PC-3 (cell line): ENCODE measurements at regions not wholly inside any gene's neighbourhood (a gene's known extent, or its start where the extent isn't known, plus 50 kb on each side); places are given as distances from the start of the nearest gene placed in this dataset.

ENCODE experiments used
- ATAC-seq: fragments of 200-7000 bp; cut with Tn5 transposase; 2 replicates; pipeline ENCODE4 v1.9.1; 2020; ENCODE audit warnings: mild to moderate bottlenecking, moderate library complexity
- BruUV-seq: library from RNA; stranded (reverse); fragments of 400-500 nt; replicated peaks from 2 replicates; lab custom pipeline; 2021; lab: Mats Ljungman, UMichigan
- CTCF ChIA-PET: fragments of 300-600 bp; sonication (Branson Sonifier 250); formaldehyde crosslinking; loops from one replicate; lab custom pipeline; 2022; ENCODE audit warnings: antibody characterized with exemption; lab: Charles Lee
- POLR2A ChIA-PET: fragments of 300-600 bp; sonication (Branson Sonifier 250); formaldehyde crosslinking; loops from one replicate; lab custom pipeline; 2022; ENCODE audit warnings: antibody characterized with exemption; ENCODE audit not compliant: unreplicated experiment; lab: Charles Lee
- DNase-seq: peaks from one replicate; pipeline ENCODE4 v3.0.0-alpha.2; 2015
- H2AFZ ChIP-seq: fragments of 300-600 bp; sonication (generic); 2 replicates; pipeline ENCODE4 v1.6.0; 2016; ENCODE audit warnings: antibody characterized with exemption, low read length
- H3F3A ChIP-seq: fragments of 300-600 bp; sonication (generic); one replicate; pipeline ENCODE4 v1.6.0; 2017; ENCODE audit warnings: antibody characterized with exemption, low read length, control low read depth, mild to moderate bottlenecking; ENCODE audit not compliant: unreplicated experiment
- H3K27ac ChIP-seq: fragments of 300-600 bp; sonication (generic); 2 replicates; pipeline ENCODE4 v1.5.1; 2016; ENCODE audit warnings: mild to moderate bottlenecking, low read length
- H3K27me3 ChIP-seq: fragments of 300-600 bp; sonication (generic); 2 replicates; pipeline ENCODE4 v1.6.1; 2016; ENCODE audit warnings: low read length, mixed read lengths
- H3K36me3 ChIP-seq: fragments of 300-600 bp; sonication (generic); 2 replicates; pipeline ENCODE4 v1.6.1; 2016; ENCODE audit warnings: low read depth, mixed run types, low read length, mixed read lengths
- H3K4me1 ChIP-seq: fragments of 300-600 bp; sonication (generic); 2 replicates; pipeline ENCODE4 v1.5.1; 2016; ENCODE audit warnings: low read length; ENCODE audit not compliant: insufficient read depth
- H3K4me2 ChIP-seq: fragments of 300-600 bp; sonication (generic); 2 replicates; pipeline ENCODE4 v1.6.0; 2016; ENCODE audit warnings: low read length
- H3K4me3 ChIP-seq: fragments of 300-600 bp; sonication (generic); 2 replicates; pipeline ENCODE4 v1.5.1; 2016; ENCODE audit warnings: mild to moderate bottlenecking, low read length, mixed read lengths
- H3K79me2 ChIP-seq: fragments of 300-600 bp; sonication (generic); 2 replicates; pipeline ENCODE4 v1.6.1; 2017; ENCODE audit warnings: low read length, mixed read lengths
- H3K9ac ChIP-seq: fragments of 300-600 bp; sonication (generic); 2 replicates; pipeline ENCODE4 v1.6.0; 2016; ENCODE audit warnings: mild to moderate bottlenecking, low read length
- H3K9me2 ChIP-seq: fragments of 300-600 bp; sonication (generic); replicated peaks from 2 replicates; pipeline ENCODE4 v1.6.1; 2016; ENCODE audit warnings: mixed run types, low read length, mixed read lengths
- H3K9me3 ChIP-seq: fragments of 300-600 bp; sonication (generic); 2 replicates; pipeline ENCODE4 v1.6.1; 2016; ENCODE audit warnings: low read length, mixed read lengths
- H4K20me1 ChIP-seq: fragments of 300-600 bp; sonication (generic); 2 replicates; pipeline ENCODE4 v1.6.1; 2016; ENCODE audit warnings: low read length, mixed read lengths
- CTCF ChIP-seq: fragments of 300-600 bp; sonication (generic); conservative IDR thresholded peaks from 2 replicates; pipeline ENCODE4 v1.5.1; 2017; ENCODE audit warnings: antibody characterized with exemption, low read depth, mild to moderate bottlenecking, low read length
- EZH2 ChIP-seq: fragments of 300-600 bp; sonication (generic); IDR thresholded peaks from one replicate; pipeline ENCODE4 v1.6.1; 2017; ENCODE audit warnings: antibody characterized with exemption, mild to moderate bottlenecking, low read length; ENCODE audit not compliant: unreplicated experiment
- EZH2phosphoT487 ChIP-seq: fragments of 300-600 bp; sonication (generic); IDR thresholded peaks from 2 replicates; pipeline ENCODE4 v1.6.1; 2018; ENCODE audit warnings: mild to moderate bottlenecking, antibody characterized with exemption, low read length, borderline replicate concordance
- intact Hi-C: fragments of 100-400 bp; cut with micrococcal nuclease; formaldehyde crosslinking; loops from 2 replicates; pipeline ENCODE4 v1.9.0; 2023

GRCh38 chr18:75574187-75574586, 146.7 kb upstream of the SMIM21 start:
- no peaks in the 10 kb centered on the region for H3K79me2 ChIP-seq
- H3K4me3 ChIP-seq = no peak overlapping the region
- no peak for TF ChIP-seq CTCF
- TF ChIP-seq EZH2 = no peak
- TF ChIP-seq EZH2phosphoT487 = no peak
- H3K9me2 ChIP-seq = no peaks in the 10 kb centered on the region
- intact Hi-C loops = no loop called here
- no peak overlapping the region for H3K27ac ChIP-seq
- peaks cover 41% of the 10 kb centered on the region for H3K27me3 ChIP-seq
- no peak overlapping the region for H3K9ac ChIP-seq
- H2AFZ ChIP-seq = no peak overlapping the region
- ChIA-PET CTCF (no interaction called here), POLR2A (no interaction called here)
- H3K4me2 ChIP-seq = no peak overlapping the region
- H3K36me3 ChIP-seq = no peaks in the 10 kb centered on the region
- BruUV-seq = no TSS peak
- no peaks in the 10 kb centered on the region for H3K4me1 ChIP-seq
- no peaks in the 10 kb centered on the region for H3K9me3 ChIP-seq
- H4K20me1 ChIP-seq = no peaks in the 10 kb centered on the region
- ATAC-seq (no peak), DNase-seq (no peak)
- no peaks in the 10 kb centered on the region for H3F3A ChIP-seq

GRCh38 chr18:75563150-75563549, 135.6 kb upstream of the SMIM21 start:
- CTCF ChIA-PET = no interaction called here
- Histone ChIP-seq H3K9me3 (no peaks in the 10 kb centered on the region), H3K4me3 (no peak overlapping the region), H3K4me1 (no peaks in the 10 kb centered on the region), H4K20me1 (no peaks in the 10 kb centered on the region), H3F3A (no peaks in the 10 kb centered on the region), H3K79me2 (no peaks in the 10 kb centered on the region), H3K4me2 (no peak overlapping the region), H2AFZ (no peak overlapping the region), H3K9me2 (no peaks in the 10 kb centered on the region), H3K27me3 (peaks cover 75% of the 10 kb centered on the region), H3K36me3 (no peaks in the 10 kb centered on the region), H3K27ac (no peak overlapping the region), H3K9ac (no peak overlapping the region)
- TF ChIP-seq EZH2phosphoT487 = no peak
- no peak for TF ChIP-seq EZH2
- TF ChIP-seq CTCF = no peak
- intact Hi-C loops = no loop called here
- no TSS peak for BruUV-seq
- ATAC-seq = no peak
- no peak for DNase-seq
- POLR2A ChIA-PET = no interaction called here

GRCh38 chr18:75562216-75562615, 134.7 kb upstream of the SMIM21 start:
- ATAC-seq = no peak
- Histone ChIP-seq H4K20me1 (no peaks in the 10 kb centered on the region), H3K36me3 (no peaks in the 10 kb centered on the region), H3K4me2 (no peak overlapping the region), H3K9me3 (no peaks in the 10 kb centered on the region), H3K79me2 (no peaks in the 10 kb centered on the region), H3K27me3 (peaks cover 84% of the 10 kb centered on the region), H3K4me1 (no peaks in the 10 kb centered on the region), H2AFZ (no peak overlapping the region), H3F3A (no peaks in the 10 kb centered on the region), H3K9ac (no peak overlapping the region), H3K4me3 (no peak overlapping the region), H3K27ac (no peak overlapping the region), H3K9me2 (no peaks in the 10 kb centered on the region)
- TF ChIP-seq EZH2phosphoT487 (no peak), CTCF (no peak), EZH2 (no peak)
- intact Hi-C loops = no loop called here
- BruUV-seq = no TSS peak
- DNase-seq = no peak
- POLR2A ChIA-PET = no interaction called here
- CTCF ChIA-PET = no interaction called here
